Liver (tissue), 8 donors: ENCODE measurements at regions not wholly inside any gene's neighbourhood (a gene's known extent, or its start where the extent isn't known, plus 50 kb on each side); places are given as distances from the start of the nearest gene placed in this dataset.
"Not testable (repeated sequence)": the region's sequence is repeated elsewhere in the genome, so short reads cannot be mapped to it uniquely, and the experiment has no call there.

ENCODE experiments used
- DNase-seq: peaks from one replicate; pipeline ENCODE4 v3.0.0-alpha.2; 2017; ENCODE audit warnings: low spot score
- H3K27ac ChIP-seq, 2 donors: one replicate each; pipeline ENCODE4 v1.7.0; 2013; ENCODE audit warnings: inconsistent platforms in 2 of 2, low read length in 2 of 2, control low read depth in 1 of 2, low read depth in 1 of 2, mild to moderate bottlenecking in 1 of 2
- H3K27me3 ChIP-seq, 4 donors: one replicate each; pipeline versions ENCODE4 v1.6.1 to v1.7.0; 2013; ENCODE audit warnings: low read length in 3 of 4, inconsistent platforms in 1 of 4, mild to moderate bottlenecking in 1 of 4, moderate library complexity in 1 of 4; ENCODE audit not compliant: control insufficient read depth in 4 of 4, insufficient read depth in 4 of 4
- H3K36me3 ChIP-seq, 4 donors: one replicate each; pipeline versions ENCODE4 v1.6.1 to v1.7.0; 2013; ENCODE audit warnings: low read length in 3 of 4, mild to moderate bottlenecking in 3 of 4, low read depth in 1 of 4, moderate library complexity in 1 of 4; ENCODE audit not compliant: control insufficient read depth in 4 of 4, insufficient read depth in 3 of 4
- H3K4me1 ChIP-seq, 4 donors: one replicate each; pipeline versions ENCODE4 v1.6.1 to v1.7.0; 2013; ENCODE audit warnings: low read length in 3 of 4, mild to moderate bottlenecking in 3 of 4, moderate library complexity in 1 of 4; ENCODE audit not compliant: control insufficient read depth in 4 of 4, insufficient read depth in 4 of 4
- H3K4me3 ChIP-seq, 3 donors: one replicate each; pipeline versions ENCODE4 v1.6.1 to v1.7.0; 2013; ENCODE audit warnings: low read length in 3 of 3, control low read depth in 1 of 3, low read depth in 1 of 3, mild to moderate bottlenecking in 1 of 3
- H3K9ac ChIP-seq, 2 donors: one replicate each; pipeline ENCODE4 v1.7.0; 2013; ENCODE audit warnings: low read length in 2 of 2, mild to moderate bottlenecking in 2 of 2, moderate library complexity in 2 of 2, control low read depth in 1 of 2, low read depth in 1 of 2
- H3K9me3 ChIP-seq, 4 donors: one replicate each; pipeline versions ENCODE4 v1.6.1 to v1.7.0; 2013; ENCODE audit warnings: low read length in 3 of 4; ENCODE audit not compliant: control insufficient read depth in 4 of 4
- EGR1 ChIP-seq, 2 donors: IDR thresholded peaks; 2 replicates each; pipeline ENCODE4 v1.6.1; 2016 to 2018; ENCODE audit warnings: antibody characterized with exemption in 2 of 2, low read depth in 2 of 2
- FOXA1 ChIP-seq: IDR thresholded peaks from 2 replicates; pipeline ENCODE4 v1.6.1; 2016; ENCODE audit warnings: antibody characterized with exemption
- FOXA2 ChIP-seq: IDR thresholded peaks from 2 replicates; pipeline ENCODE4 v1.6.1; 2016; ENCODE audit warnings: antibody characterized with exemption
- GABPA ChIP-seq, 2 donors: IDR thresholded peaks in 1 of 2; conservative IDR thresholded peaks in 1 of 2; 2 replicates each; pipeline ENCODE4 v1.6.1; 2016; ENCODE audit warnings: antibody characterized with exemption in 2 of 2, mild to moderate bottlenecking in 1 of 2, moderate library complexity in 1 of 2
- HNF4A ChIP-seq, 2 donors: conservative IDR thresholded peaks; 2 replicates each; pipeline ENCODE4 v1.6.1; 2016; ENCODE audit warnings: antibody characterized with exemption in 2 of 2, mild to moderate bottlenecking in 2 of 2
- HNF4G ChIP-seq: IDR thresholded peaks from 2 replicates; pipeline ENCODE4 v1.6.1; 2016; ENCODE audit warnings: antibody characterized with exemption
- JUND ChIP-seq, 2 donors: IDR thresholded peaks; 2 replicates each; pipeline ENCODE4 v1.6.1; 2016; ENCODE audit warnings: antibody characterized with exemption in 2 of 2
- NR2F2 ChIP-seq: IDR thresholded peaks from 2 replicates; pipeline ENCODE4 v1.6.1; 2016; ENCODE audit warnings: antibody characterized with exemption
- RAD21 ChIP-seq, 2 donors: IDR thresholded peaks; 2 replicates each; pipeline ENCODE4 v1.6.1; 2016; ENCODE audit warnings: antibody characterized with exemption in 2 of 2, mild to moderate bottlenecking in 2 of 2
- RXRA ChIP-seq, 2 donors: IDR thresholded peaks; 2 replicates each; pipeline ENCODE4 v1.6.1; 2017 to 2018; ENCODE audit warnings: antibody characterized with exemption in 2 of 2, mild to moderate bottlenecking in 1 of 2
- SP1 ChIP-seq: IDR thresholded peaks from 2 replicates; pipeline ENCODE4 v1.6.1; 2018; ENCODE audit warnings: antibody characterized with exemption, mild to moderate bottlenecking
- TAF1 ChIP-seq: conservative IDR thresholded peaks from 2 replicates; pipeline ENCODE4 v1.6.1; 2016; ENCODE audit warnings: antibody characterized with exemption, mild to moderate bottlenecking
- YY1 ChIP-seq: IDR thresholded peaks from 2 replicates; pipeline ENCODE4 v1.6.1; 2016; ENCODE audit warnings: antibody characterized with exemption, mild to moderate bottlenecking
- WGBS: extraction: QIAGEN DNeasy Blood & Tissue Kit; methylation state at CpG from one replicate; pipeline ENCODE4 v1.1.7; 2013; 5-methylcytosine and 5-hydroxymethylcytosine counted together
- TF ChIP-seq, protein P1 (sequence below): IDR thresholded peaks from 2 replicates; pipeline ENCODE4 v1.6.1; 2016; ENCODE audit warnings: antibody characterized with exemption
- TF ChIP-seq, protein P2 (sequence below): IDR thresholded peaks from 2 replicates; pipeline ENCODE4 v1.6.1; 2016; ENCODE audit warnings: antibody characterized with exemption
- TF ChIP-seq, protein P3 (sequence below): IDR thresholded peaks from 2 replicates; pipeline ENCODE4 v1.6.1; 2016; ENCODE audit warnings: antibody characterized with exemption
- TF ChIP-seq, protein P4 (sequence below): IDR thresholded peaks from 2 replicates; pipeline ENCODE4 v1.6.1; 2016; ENCODE audit warnings: antibody characterized with exemption, mild to moderate bottlenecking
- TF ChIP-seq, protein P5 (sequence below): fragments of 150-350 bp; IDR thresholded peaks from 2 replicates; pipeline ENCODE4 v1.5.1; 2017; ENCODE audit warnings: improper control_type of control experiment, low read depth, low read length; ENCODE audit not compliant: missing input control
- donor health status: healthy.
- donor health status: healthy.
- donor health status: healthy.
- donor health status: healthy.
- donor health status: healthy.

DNA sequence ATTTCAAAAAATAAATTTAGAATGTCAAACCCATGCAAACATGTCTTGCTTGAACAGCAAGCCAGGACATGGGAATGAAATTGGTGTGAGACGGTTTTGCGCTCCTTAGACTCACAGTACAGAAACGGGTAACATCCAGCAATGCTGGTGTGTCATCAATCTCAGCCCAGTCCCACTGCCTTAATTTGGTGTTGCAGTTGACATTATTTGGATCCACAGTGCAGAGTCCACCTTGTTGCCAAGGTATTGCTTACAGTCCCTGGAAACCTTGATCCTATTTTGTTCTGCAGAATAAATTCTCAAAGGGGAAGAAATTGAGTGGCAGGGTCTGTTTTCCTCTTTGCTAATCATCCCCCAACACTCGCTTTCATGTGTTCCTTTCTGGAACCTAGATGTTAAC is 311.6 kb upstream of the MON1B start:
- no peak for DNase-seq
- no peak overlapping the region for H3K4me3 ChIP-seq
- WGBS: 40% methylated on average over 4 of the region's 4 CpGs
- TF ChIP-seq, protein P1, sequence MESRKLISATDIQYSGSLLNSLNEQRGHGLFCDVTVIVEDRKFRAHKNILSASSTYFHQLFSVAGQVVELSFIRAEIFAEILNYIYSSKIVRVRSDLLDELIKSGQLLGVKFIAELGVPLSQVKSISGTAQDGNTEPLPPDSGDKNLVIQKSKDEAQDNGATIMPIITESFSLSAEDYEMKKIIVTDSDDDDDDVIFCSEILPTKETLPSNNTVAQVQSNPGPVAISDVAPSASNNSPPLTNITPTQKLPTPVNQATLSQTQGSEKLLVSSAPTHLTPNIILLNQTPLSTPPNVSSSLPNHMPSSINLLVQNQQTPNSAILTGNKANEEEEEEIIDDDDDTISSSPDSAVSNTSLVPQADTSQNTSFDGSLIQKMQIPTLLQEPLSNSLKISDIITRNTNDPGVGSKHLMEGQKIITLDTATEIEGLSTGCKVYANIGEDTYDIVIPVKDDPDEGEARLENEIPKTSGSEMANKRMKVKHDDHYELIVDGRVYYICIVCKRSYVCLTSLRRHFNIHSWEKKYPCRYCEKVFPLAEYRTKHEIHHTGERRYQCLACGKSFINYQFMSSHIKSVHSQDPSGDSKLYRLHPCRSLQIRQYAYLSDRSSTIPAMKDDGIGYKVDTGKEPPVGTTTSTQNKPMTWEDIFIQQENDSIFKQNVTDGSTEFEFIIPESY: no peak
- TF ChIP-seq, protein P2, sequence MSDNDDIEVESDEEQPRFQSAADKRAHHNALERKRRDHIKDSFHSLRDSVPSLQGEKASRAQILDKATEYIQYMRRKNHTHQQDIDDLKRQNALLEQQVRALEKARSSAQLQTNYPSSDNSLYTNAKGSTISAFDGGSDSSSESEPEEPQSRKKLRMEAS: peak; percentile 29
- TF ChIP-seq GABPA (IDR thresholded peaks at IDR 0.05 in 1 of 2, conservative IDR thresholded peaks at IDR 0.05 in 1 of 2): no peak
- TF ChIP-seq, protein P3, sequence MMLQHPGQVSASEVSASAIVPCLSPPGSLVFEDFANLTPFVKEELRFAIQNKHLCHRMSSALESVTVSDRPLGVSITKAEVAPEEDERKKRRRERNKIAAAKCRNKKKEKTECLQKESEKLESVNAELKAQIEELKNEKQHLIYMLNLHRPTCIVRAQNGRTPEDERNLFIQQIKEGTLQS: no peak
- peak; percentile 12 to 49 for TF ChIP-seq RXRA (IDR thresholded peaks at IDR 0.05)
- peak; percentile 95 to 97 for TF ChIP-seq HNF4A (conservative IDR thresholded peaks at IDR 0.05)
- TF ChIP-seq, protein P4, sequence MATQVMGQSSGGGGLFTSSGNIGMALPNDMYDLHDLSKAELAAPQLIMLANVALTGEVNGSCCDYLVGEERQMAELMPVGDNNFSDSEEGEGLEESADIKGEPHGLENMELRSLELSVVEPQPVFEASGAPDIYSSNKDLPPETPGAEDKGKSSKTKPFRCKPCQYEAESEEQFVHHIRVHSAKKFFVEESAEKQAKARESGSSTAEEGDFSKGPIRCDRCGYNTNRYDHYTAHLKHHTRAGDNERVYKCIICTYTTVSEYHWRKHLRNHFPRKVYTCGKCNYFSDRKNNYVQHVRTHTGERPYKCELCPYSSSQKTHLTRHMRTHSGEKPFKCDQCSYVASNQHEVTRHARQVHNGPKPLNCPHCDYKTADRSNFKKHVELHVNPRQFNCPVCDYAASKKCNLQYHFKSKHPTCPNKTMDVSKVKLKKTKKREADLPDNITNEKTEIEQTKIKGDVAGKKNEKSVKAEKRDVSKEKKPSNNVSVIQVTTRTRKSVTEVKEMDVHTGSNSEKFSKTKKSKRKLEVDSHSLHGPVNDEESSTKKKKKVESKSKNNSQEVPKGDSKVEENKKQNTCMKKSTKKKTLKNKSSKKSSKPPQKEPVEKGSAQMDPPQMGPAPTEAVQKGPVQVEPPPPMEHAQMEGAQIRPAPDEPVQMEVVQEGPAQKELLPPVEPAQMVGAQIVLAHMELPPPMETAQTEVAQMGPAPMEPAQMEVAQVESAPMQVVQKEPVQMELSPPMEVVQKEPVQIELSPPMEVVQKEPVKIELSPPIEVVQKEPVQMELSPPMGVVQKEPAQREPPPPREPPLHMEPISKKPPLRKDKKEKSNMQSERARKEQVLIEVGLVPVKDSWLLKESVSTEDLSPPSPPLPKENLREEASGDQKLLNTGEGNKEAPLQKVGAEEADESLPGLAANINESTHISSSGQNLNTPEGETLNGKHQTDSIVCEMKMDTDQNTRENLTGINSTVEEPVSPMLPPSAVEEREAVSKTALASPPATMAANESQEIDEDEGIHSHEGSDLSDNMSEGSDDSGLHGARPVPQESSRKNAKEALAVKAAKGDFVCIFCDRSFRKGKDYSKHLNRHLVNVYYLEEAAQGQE: peak; percentile 24
- TF ChIP-seq TAF1: no peak
- peak; percentile 56 for TF ChIP-seq FOXA2
- TF ChIP-seq SP1: peak; percentile 66
- peak; percentile 10 for TF ChIP-seq YY1
- TF ChIP-seq, protein P5, sequence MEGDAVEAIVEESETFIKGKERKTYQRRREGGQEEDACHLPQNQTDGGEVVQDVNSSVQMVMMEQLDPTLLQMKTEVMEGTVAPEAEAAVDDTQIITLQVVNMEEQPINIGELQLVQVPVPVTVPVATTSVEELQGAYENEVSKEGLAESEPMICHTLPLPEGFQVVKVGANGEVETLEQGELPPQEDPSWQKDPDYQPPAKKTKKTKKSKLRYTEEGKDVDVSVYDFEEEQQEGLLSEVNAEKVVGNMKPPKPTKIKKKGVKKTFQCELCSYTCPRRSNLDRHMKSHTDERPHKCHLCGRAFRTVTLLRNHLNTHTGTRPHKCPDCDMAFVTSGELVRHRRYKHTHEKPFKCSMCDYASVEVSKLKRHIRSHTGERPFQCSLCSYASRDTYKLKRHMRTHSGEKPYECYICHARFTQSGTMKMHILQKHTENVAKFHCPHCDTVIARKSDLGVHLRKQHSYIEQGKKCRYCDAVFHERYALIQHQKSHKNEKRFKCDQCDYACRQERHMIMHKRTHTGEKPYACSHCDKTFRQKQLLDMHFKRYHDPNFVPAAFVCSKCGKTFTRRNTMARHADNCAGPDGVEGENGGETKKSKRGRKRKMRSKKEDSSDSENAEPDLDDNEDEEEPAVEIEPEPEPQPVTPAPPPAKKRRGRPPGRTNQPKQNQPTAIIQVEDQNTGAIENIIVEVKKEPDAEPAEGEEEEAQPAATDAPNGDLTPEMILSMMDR: no peak
- no peak for TF ChIP-seq EGR1 (IDR thresholded peaks at IDR 0.05; ENCODE audit: low read depth in 2 of 2)
- peak; percentile 34 to 48 for TF ChIP-seq RAD21 (IDR thresholded peaks at IDR 0.05)
- TF ChIP-seq FOXA1: no peak
- peak; percentile 25 to 75 for TF ChIP-seq JUND (IDR thresholded peaks at IDR 0.05)
- TF ChIP-seq NR2F2: no peak
- TF ChIP-seq HNF4G: peak; percentile 81
- H3K27me3 ChIP-seq: no peaks in the 10 kb centered on the region
- H3K36me3 ChIP-seq: no peaks in the 10 kb centered on the region
- H3K27ac ChIP-seq: peak overlapping the region in 1 of 2 donors; percentile 14
- H3K9me3 ChIP-seq: no peaks in the 10 kb centered on the region
- no peak overlapping the region for H3K9ac ChIP-seq
- H3K4me1 ChIP-seq: peaks cover 0 to 14% (median 10%) of the 10 kb centered on the region in 4 donors

DNA sequence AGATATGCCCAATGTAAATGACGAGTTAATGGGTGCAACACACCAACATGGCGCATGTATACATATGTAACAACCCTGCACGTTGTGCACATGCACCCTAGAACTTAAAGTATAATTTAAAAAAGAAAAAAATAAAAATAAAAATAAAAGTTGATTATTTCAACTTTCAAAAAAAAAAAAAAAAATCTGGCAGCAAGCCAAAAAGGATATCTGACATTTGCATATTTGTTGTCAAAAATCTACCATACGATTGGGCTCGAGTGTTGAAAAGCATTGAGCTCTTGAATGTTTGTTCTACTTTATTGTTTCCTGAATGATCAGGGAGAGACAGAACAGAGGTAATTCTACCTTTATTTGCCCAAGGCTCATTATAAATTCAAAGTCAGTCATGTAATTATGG is 310.5 kb upstream of the MON1B start:
- not testable (repeated sequence) for H3K9me3 ChIP-seq, H3K27ac ChIP-seq, H3K27me3 ChIP-seq, H3K4me3 ChIP-seq, H3K9ac ChIP-seq, H3K36me3 ChIP-seq, DNase-seq
- H3K4me1 ChIP-seq: peaks cover 0 to 14% (median 10%) of the 10 kb centered on the region in 4 donors
- WGBS: 77% methylated on average over 5 of the region's 5 CpGs
